Activated CD4-positive, alpha-beta memory T cell treated with anti-CD3 and anti-CD28 coated beads for 36 hours (primary cell): ENCODE measurements at regions not wholly inside any gene's neighbourhood (a gene's known extent, or its start where the extent isn't known, plus 50 kb on each side); places are given as distances from the start of the nearest gene placed in this dataset.

Source experiments
- CTCF ChIA-PET: fragments of 350-600 bp; sonication (Branson Sonifier 250); formaldehyde crosslinking; loops from one replicate; lab custom pipeline; 2021; ENCODE audit warnings: antibody characterized with exemption, inconsistent platforms; lab: Charles Lee
- POLR2A ChIA-PET: fragments of 350-600 bp; sonication (Branson Sonifier 250); formaldehyde crosslinking; loops from one replicate; lab custom pipeline; 2021; ENCODE audit warnings: antibody characterized with exemption; lab: Charles Lee
- DNase-seq: peaks from one replicate; pipeline ENCODE4 v3.0.0-alpha.2; 2020
- H3K27ac Mint-ChIP-seq: one replicate; pipeline ENCODE4 v1.8.0; 2021; ENCODE audit warnings: mixed read lengths
- H3K27me3 Mint-ChIP-seq: one replicate; pipeline ENCODE4 v1.8.0; 2021; ENCODE audit warnings: mixed read lengths
- H3K36me3 Mint-ChIP-seq: one replicate; pipeline ENCODE4 v1.8.0; 2021; ENCODE audit warnings: mixed read lengths
- H3K4me1 Mint-ChIP-seq: one replicate; pipeline ENCODE4 v1.8.0; 2021; ENCODE audit warnings: low read depth, mixed read lengths
- H3K4me3 Mint-ChIP-seq: one replicate; pipeline ENCODE4 v1.8.0; 2021; ENCODE audit warnings: mild to moderate bottlenecking, mixed read lengths
- H3K9me3 Mint-ChIP-seq: one replicate; pipeline ENCODE4 v1.8.0; 2021; ENCODE audit warnings: mixed read lengths
- intact Hi-C: fragments of 100-400 bp; cut with micrococcal nuclease; formaldehyde crosslinking; loops from one replicate; pipeline ENCODE4 v1.15.1; 2023

DNA sequence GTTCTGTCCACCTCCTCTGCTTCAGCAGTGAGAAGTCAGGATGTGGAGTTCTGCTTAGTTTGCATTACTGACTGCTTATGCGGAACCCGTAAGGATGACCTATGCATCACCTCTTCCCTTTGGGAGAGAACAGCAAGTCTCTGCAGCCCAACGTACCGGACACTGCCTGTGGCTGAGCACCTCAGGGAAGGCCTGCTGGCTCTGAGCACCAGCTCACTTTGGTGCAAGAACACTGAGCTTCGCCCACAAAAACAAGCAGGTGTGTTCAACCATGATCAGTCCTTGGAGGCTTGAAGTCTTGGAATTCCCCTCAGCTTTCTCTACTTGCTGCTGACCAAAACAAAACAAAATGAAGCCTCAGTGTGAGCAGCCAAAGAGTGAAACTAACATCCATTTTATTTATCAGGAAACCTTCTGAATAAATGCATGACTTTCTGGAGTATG lies 52.7 kb upstream of the NCK2 start:
- POLR2A ChIA-PET: no interaction called here
- H3K4me3 Mint-ChIP-seq: no peak overlapping the region
- intact Hi-C loops: no loop called here

DNA sequence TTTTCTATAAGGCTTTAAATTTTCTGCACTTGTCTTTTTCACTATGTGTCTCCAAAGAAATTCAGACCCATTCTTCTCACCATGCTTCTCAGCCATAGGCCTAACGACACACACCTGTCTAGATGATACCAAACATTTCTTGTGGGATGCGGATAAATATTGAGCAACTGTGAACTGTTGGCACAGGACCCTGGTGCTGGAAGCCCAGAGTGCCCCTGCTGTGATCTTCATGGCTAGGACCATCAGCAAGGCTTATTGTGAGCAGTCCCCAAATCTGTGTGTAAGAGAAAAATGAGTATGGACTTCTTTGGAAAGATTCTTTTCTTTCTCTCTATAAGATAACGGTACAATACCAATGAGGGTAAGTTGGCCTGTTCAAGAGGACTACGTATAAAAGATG lies 54.1 kb upstream of the NCK2 start:
- intact Hi-C loops: no loop called here
- DNase-seq: no peak
- Mint-ChIP-seq H3K27ac (no peak overlapping the region), H3K27me3 (no peaks in the 10 kb centered on the region), H3K4me3 (no peak overlapping the region), H3K9me3 (no peaks in the 10 kb centered on the region), H3K36me3 (no peaks in the 10 kb centered on the region), H3K4me1 (no peaks in the 10 kb centered on the region)
- ChIA-PET CTCF (no interaction called here), POLR2A (no interaction called here)

More for the DNA sequence above, 52.7 kb upstream of the NCK2 start:
- no peaks in the 10 kb centered on the region for H3K9me3 Mint-ChIP-seq
- CTCF ChIA-PET: no interaction called here
- no peak for DNase-seq
- no peak overlapping the region for H3K27ac Mint-ChIP-seq
- H3K36me3 Mint-ChIP-seq: no peaks in the 10 kb centered on the region
- H3K4me1 Mint-ChIP-seq: no peaks in the 10 kb centered on the region
- no peaks in the 10 kb centered on the region for H3K27me3 Mint-ChIP-seq

DNA sequence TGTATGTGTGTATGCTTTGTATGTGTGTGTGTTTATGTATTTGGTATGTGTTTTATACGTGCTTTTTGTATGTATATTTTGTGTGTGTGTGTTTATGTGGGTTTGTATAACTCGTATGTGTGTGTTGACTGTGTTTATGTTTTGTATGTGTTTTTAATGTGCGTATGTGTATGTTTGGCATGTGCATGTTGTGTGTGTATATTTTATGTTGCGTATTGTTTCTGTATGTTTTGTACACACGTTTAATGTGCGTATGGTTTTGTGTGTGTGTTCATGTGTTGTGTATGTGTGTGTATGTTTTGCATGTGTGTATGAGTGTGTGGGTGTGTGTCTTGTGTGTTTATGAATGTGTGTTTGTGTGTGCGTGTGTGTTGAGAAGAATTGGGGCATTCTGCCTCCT lies 55.2 kb upstream of the NCK2 start:
- Mint-ChIP-seq H3K4me3 (no peak overlapping the region), H3K27ac (no peak overlapping the region), H3K9me3 (no peaks in the 10 kb centered on the region), H3K27me3 (no peaks in the 10 kb centered on the region), H3K36me3 (no peaks in the 10 kb centered on the region), H3K4me1 (no peaks in the 10 kb centered on the region)
- CTCF ChIA-PET: no interaction called here
- no peak for DNase-seq
- intact Hi-C loops: no loop called here
- POLR2A ChIA-PET: no interaction called here

DNA sequence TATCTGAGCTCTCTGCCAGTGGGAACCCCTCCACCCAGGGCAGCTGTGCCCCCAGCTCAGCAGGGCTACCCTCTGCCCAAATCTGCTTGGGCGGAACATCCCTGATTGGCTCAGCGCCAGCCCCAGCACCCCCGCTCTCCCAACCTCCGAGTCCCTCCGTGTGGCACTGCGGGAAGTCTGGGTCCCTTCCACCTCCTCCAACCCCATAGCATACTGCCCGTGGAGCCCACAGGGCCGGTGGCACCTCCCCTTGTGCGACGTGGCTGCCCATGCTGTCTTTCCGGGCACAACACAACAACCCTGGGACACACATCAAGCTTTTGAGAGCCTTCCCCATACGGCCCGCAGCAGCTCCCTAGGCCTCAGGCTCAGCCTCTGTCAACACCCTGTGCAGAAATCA lies 55.8 kb upstream of the NCK2 start:
- intact Hi-C loops: loop anchor here (1.0 kb wide), 1 partner anchor 44 kb away; no protein-coding TSS in a partner anchor
- CTCF ChIA-PET: no interaction called here

DNA sequence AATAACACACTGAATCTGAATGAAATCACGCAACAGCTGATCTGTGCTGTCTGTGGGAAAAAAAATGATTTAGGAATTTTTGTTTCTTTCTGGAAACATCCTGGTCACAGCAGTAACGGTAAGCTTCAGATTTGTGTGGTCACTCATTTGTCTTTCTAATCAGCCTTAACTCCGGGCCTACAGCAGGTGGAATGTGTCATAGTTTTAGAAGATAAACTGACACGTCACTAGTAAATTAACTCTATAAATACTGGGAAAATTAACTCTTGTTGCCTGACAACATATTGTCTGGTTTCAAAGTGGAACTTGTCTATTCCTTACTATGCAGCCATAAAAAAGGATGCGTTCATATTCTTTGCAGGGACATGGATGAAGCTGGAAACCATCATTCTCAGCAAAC lies 58.1 kb upstream of the NCK2 start:
- H3K9me3 Mint-ChIP-seq: no peaks in the 10 kb centered on the region
- intact Hi-C loops: no loop called here
- peaks cover 12% of the 10 kb centered on the region for H3K4me1 Mint-ChIP-seq
- H3K27me3 Mint-ChIP-seq: no peaks in the 10 kb centered on the region
- ChIA-PET CTCF (no interaction called here), POLR2A (no interaction called here)
- H3K4me3 Mint-ChIP-seq: no peak overlapping the region
- no peak for DNase-seq
- H3K36me3 Mint-ChIP-seq: no peaks in the 10 kb centered on the region
- H3K27ac Mint-ChIP-seq: no peak overlapping the region

More for the DNA sequence above, 55.8 kb upstream of the NCK2 start:
- no peaks in the 10 kb centered on the region for H3K27me3 Mint-ChIP-seq
- POLR2A ChIA-PET: no interaction called here
- H3K36me3 Mint-ChIP-seq: no peaks in the 10 kb centered on the region
- H3K9me3 Mint-ChIP-seq: no peaks in the 10 kb centered on the region
- no peak for DNase-seq
- H3K4me3 Mint-ChIP-seq: no peak overlapping the region
- no peaks in the 10 kb centered on the region for H3K4me1 Mint-ChIP-seq
- H3K27ac Mint-ChIP-seq: no peak overlapping the region

DNA sequence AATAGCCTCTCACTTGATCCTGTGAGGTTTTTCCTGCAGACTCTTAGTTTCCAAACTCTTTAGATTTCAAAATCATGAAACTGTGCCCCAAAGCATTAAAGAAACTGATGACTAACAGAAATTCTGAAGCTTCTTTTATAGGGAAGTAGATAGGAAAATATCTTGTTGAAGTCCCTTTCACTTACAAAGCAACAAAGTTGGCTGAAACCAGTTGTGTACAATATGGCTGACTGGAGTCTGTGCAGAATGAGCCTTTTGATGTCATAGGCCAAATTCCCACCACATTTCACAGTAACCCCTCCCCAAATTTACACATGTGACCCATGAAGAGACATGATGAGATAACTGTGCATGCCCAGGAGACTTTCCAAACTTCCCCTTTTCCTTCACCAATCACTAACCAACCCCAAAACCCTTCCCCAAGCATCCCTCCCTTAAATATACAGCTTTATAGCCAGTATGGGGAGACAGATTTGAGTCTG lies 61.7 kb upstream of the NCK2 start:
- Mint-ChIP-seq H3K27me3 (no peaks in the 10 kb centered on the region), H3K36me3 (no peaks in the 10 kb centered on the region), H3K27ac (no peak overlapping the region), H3K9me3 (no peaks in the 10 kb centered on the region), H3K4me3 (no peak overlapping the region), H3K4me1 (peaks cover 22% of the 10 kb centered on the region)
- POLR2A ChIA-PET: no interaction called here
- CTCF ChIA-PET: no interaction called here
- intact Hi-C loops: no loop called here
- DNase-seq: no peak

DNA sequence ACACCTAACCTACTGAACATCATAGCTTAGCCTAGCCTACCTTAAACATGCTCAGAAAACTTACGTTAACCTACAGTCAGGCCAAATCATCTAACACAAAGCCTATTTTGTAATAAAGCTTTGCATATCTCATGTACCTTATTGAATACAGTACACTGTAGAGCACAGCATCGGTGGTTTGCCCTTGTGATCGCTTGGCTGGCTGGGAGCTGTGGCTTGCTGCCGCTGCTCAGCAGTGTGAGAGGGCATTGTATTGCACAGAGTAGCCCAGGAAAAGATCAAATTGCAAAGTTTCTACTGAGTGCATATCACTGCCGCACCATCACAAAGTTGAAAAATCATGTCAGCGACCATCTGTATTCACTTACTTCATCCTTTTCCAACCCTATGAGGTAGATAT lies 62.3 kb upstream of the NCK2 start:
- no peak overlapping the region for H3K4me3 Mint-ChIP-seq
- CTCF ChIA-PET: no interaction called here
- intact Hi-C loops: no loop called here
- peaks cover 25% of the 10 kb centered on the region for H3K4me1 Mint-ChIP-seq
- DNase-seq: no peak
- H3K9me3 Mint-ChIP-seq: no peaks in the 10 kb centered on the region
- H3K27me3 Mint-ChIP-seq: no peaks in the 10 kb centered on the region
- POLR2A ChIA-PET: no interaction called here
- no peaks in the 10 kb centered on the region for H3K36me3 Mint-ChIP-seq
- H3K27ac Mint-ChIP-seq: no peak overlapping the region

DNA sequence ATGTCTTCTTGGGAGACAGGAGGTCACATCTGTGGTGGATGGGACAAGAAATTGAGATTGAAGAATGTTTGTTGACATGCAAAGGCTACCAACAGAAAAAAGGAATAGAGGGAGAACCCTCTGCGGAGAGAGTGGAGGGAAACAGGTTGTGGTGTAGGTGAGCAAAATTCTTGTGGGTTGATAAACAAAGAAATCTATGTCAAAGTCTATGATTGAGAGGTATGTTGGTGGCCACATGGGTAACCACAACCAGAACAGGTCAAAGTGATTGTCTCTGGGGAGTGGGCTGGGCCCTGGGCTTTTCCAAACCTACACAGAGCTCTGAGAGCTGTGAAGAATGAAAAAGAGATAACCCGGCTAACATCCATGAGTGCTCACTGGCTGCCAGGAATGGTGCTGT lies 62.8 kb upstream of the NCK2 start:
- ChIA-PET POLR2A (no interaction called here), CTCF (no interaction called here)
- Mint-ChIP-seq H3K9me3 (no peaks in the 10 kb centered on the region), H3K4me1 (peaks cover 25% of the 10 kb centered on the region), H3K4me3 (no peak overlapping the region), H3K27ac (no peak overlapping the region), H3K36me3 (no peaks in the 10 kb centered on the region), H3K27me3 (no peaks in the 10 kb centered on the region)
- intact Hi-C loops: no loop called here
- DNase-seq: no peak

DNA sequence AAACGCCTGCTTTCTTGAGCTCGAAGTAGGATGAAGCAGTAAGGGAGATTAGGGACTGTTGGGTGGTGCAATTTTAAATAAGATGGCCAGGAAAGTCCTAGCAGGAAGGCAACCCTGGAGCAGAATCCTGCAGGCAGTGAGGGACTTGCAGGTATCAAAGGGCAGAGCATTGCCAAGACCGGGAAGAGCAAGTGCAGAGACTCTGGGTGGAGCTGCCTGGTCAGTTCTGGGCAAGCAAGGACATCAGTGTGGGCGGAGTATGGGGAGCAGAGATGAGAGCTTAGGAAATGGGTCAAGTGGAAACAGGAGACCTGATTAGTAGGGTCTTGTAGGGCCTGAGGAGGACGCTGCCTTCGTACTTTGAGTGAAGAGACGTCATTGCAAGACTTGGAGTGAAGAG lies 64.4 kb upstream of the NCK2 start:
- peaks cover 33% of the 10 kb centered on the region for H3K4me1 Mint-ChIP-seq
- no peaks in the 10 kb centered on the region for H3K9me3 Mint-ChIP-seq
- ChIA-PET POLR2A (no interaction called here), CTCF (no interaction called here)
- intact Hi-C loops: no loop called here
- no peak overlapping the region for H3K27ac Mint-ChIP-seq
- H3K4me3 Mint-ChIP-seq: no peak overlapping the region
- H3K27me3 Mint-ChIP-seq: no peaks in the 10 kb centered on the region
- no peak for DNase-seq
- H3K36me3 Mint-ChIP-seq: peaks cover 2% of the 10 kb centered on the region

DNA sequence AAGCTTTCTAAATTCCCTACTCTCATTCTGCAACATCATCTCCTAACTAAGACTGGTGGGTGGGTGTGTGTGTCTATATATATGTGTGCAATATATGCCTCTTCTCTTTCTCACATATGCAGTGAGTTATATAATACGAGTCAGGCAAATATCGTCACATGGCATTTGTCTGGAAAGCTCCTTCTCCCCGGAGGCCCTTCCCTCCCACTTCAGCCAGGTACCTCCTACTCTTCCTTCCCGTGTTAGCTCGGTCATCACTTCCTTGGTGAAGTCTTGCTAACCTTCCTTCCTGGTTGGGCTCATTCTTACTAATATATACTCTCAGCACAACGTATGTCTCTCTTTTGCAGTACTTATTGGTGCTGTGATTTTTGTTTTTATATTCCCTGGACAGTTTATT lies 66.4 kb upstream of the NCK2 start:
- no peaks in the 10 kb centered on the region for H3K9me3 Mint-ChIP-seq
- H3K4me1 Mint-ChIP-seq: peaks cover 45% of the 10 kb centered on the region

DNA sequence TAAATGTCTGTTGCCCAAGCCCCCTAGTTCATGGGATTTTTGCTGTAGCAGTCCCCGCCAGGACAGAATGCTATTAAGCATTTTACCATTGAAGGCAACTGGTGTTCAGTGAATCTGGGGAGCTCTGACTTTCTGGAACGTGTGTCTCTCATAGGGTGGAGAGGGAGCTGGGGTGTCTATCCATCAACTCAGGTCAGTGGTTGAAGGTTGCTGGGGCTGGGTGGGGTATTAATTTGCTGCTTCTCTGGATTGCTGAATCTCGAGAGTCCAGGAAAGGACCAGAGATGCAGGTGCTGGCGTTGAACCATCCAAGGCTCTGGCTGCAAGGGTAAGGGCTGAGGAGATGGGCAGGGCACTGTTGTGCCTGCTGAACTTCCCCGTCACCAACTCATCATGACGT lies 66.8 kb upstream of the NCK2 start:
- no peak overlapping the region for H3K4me3 Mint-ChIP-seq
- H3K36me3 Mint-ChIP-seq: peaks cover 2% of the 10 kb centered on the region
- H3K9me3 Mint-ChIP-seq: no peaks in the 10 kb centered on the region
- peaks cover 42% of the 10 kb centered on the region for H3K4me1 Mint-ChIP-seq
- POLR2A ChIA-PET: no interaction called here
- CTCF ChIA-PET: no interaction called here
- no peak overlapping the region for H3K27ac Mint-ChIP-seq
- intact Hi-C loops: loop anchor here (5.0 to 10.0 kb wide), 4 partner anchors 96 to 247 kb away; no protein-coding TSS in a partner anchor
- H3K27me3 Mint-ChIP-seq: no peaks in the 10 kb centered on the region
- no peak for DNase-seq

More for the DNA sequence above, 66.4 kb upstream of the NCK2 start:
- H3K36me3 Mint-ChIP-seq: peaks cover 2% of the 10 kb centered on the region
- CTCF ChIA-PET: no interaction called here
- H3K4me3 Mint-ChIP-seq: no peak overlapping the region
- POLR2A ChIA-PET: no interaction called here
- intact Hi-C loops: loop anchor here (5.0 to 10.0 kb wide), 4 partner anchors 96 to 246 kb away; no protein-coding TSS in a partner anchor
- H3K27me3 Mint-ChIP-seq: no peaks in the 10 kb centered on the region
- no peak overlapping the region for H3K27ac Mint-ChIP-seq
- peak; percentile 28 for DNase-seq

DNA sequence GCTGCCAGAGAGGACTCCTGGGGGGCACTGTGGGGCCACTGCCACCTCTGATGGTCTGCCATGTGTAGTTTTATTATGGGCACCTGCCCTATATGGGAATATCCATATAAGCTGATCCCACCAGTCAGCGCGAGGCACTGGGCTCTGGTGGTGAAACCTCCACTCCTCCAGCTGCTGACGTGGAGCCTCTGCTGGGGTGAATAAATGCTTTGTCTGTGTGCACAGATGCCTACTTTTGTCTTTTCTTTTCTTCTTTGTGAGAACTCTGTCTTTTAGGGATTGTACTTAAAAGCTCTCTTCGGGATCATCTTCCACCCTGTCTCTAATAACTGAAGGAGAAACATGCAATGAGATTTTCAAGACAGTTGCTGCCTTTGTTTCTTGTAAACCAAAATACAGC lies 68.9 kb upstream of the NCK2 start:
- intact Hi-C loops: loop anchor here (1.0 to 10.0 kb wide), 7 partner anchors 25 to 249 kb away; no protein-coding TSS in a partner anchor
- Mint-ChIP-seq H3K27me3 (no peaks in the 10 kb centered on the region), H3K27ac (peak overlapping the region; percentile 60), H3K36me3 (peaks cover 2% of the 10 kb centered on the region), H3K9me3 (no peaks in the 10 kb centered on the region), H3K4me3 (no peak overlapping the region), H3K4me1 (peaks cover 33% of the 10 kb centered on the region)
- ChIA-PET POLR2A (interaction anchor here (1.6 kb wide), 1 partner anchor 70 kb away, joined by 7 read pairs; no protein-coding TSS in a partner anchor), CTCF (interaction anchor here (1.4 kb wide), 1 partner anchor 13 kb away, joined by 4 read pairs; no protein-coding TSS in a partner anchor)
- DNase-seq: no peak
